AG04450 (cell line): ENCODE measurements at regions not wholly inside any gene's neighbourhood (a gene's known extent, or its start where the extent isn't known, plus 50 kb on each side); places are given as distances from the start of the nearest gene placed in this dataset.

Experiments used
- CTCF ChIA-PET: fragments of 300-600, 350-600 bp; formaldehyde crosslinking; extraction: SDS; loops from one replicate; lab custom pipeline; 2022; ENCODE audit warnings: antibody characterized with exemption, inconsistent platforms; lab: Charles Lee
- POLR2A ChIA-PET: fragments of 350-600 bp; formaldehyde crosslinking; extraction: SDS; loops from one replicate; lab custom pipeline; 2021; ENCODE audit warnings: antibody characterized with exemption, inconsistent platforms; lab: Yijun Ruan, JAX
- DNase-seq: peaks from one replicate; pipeline ENCODE4 v3.0.0-alpha.2; 2011; ENCODE audit warnings: low read depth, low spot score
- H3K27ac ChIP-seq: one replicate; pipeline ENCODE4 v1.5.1; 2012; ENCODE audit warnings: low read depth, low read length, control low read depth
- H3K27me3 ChIP-seq: one replicate; pipeline ENCODE4 v1.6.0; 2012; ENCODE audit warnings: low read length; ENCODE audit not compliant: control insufficient read depth, insufficient read depth
- H3K4me3 ChIP-seq: 2 replicates; pipeline ENCODE4 v1.5.1; 2011; ENCODE audit warnings: mild to moderate bottlenecking, low read depth, low read length, control low read depth
- H3K9me3 ChIP-seq: 2 replicates; pipeline ENCODE4 v1.5.1; 2012; ENCODE audit warnings: low read length; ENCODE audit not compliant: control insufficient read depth, insufficient read depth
- TF ChIP-seq, protein P1 (sequence below): IDR thresholded peaks from 2 replicates; pipeline ENCODE4 v1.5.1; 2011; ENCODE audit warnings: low read depth, low read length, control low read depth, inconsistent platforms

GRCh38 chr16:17988839-17989238 is 347.7 kb downstream of the NPIPA8 start:
- Histone ChIP-seq H3K27me3 (no peaks in the 10 kb centered on the region), H3K4me3 (no peak overlapping the region), H3K9me3 (peaks cover 6% of the 10 kb centered on the region), H3K27ac (no peak overlapping the region)
- ChIA-PET CTCF (no interaction called here), POLR2A (no interaction called here)
- no peak for DNase-seq
- TF ChIP-seq, protein P1, sequence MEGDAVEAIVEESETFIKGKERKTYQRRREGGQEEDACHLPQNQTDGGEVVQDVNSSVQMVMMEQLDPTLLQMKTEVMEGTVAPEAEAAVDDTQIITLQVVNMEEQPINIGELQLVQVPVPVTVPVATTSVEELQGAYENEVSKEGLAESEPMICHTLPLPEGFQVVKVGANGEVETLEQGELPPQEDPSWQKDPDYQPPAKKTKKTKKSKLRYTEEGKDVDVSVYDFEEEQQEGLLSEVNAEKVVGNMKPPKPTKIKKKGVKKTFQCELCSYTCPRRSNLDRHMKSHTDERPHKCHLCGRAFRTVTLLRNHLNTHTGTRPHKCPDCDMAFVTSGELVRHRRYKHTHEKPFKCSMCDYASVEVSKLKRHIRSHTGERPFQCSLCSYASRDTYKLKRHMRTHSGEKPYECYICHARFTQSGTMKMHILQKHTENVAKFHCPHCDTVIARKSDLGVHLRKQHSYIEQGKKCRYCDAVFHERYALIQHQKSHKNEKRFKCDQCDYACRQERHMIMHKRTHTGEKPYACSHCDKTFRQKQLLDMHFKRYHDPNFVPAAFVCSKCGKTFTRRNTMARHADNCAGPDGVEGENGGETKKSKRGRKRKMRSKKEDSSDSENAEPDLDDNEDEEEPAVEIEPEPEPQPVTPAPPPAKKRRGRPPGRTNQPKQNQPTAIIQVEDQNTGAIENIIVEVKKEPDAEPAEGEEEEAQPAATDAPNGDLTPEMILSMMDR: no peak

- DNase-seq: no peak
- no peak overlapping the region for H3K4me3 ChIP-seq
- POLR2A ChIA-PET: no interaction called here
- no peaks in the 10 kb centered on the region for H3K27me3 ChIP-seq
- peaks cover 16% of the 10 kb centered on the region for H3K9me3 ChIP-seq
- CTCF ChIA-PET: no interaction called here
- TF ChIP-seq, protein P1: no peak
- H3K27ac ChIP-seq: no peak overlapping the region
These were observed 349.5 kb downstream of the NPIPA8 start for GRCh38 chr16:17986991-17987390.

- Histone ChIP-seq H3K27me3 (no peaks in the 10 kb centered on the region), H3K4me3 (no peak overlapping the region), H3K27ac (no peak overlapping the region), H3K9me3 (peaks cover 23% of the 10 kb centered on the region)
- no peak for DNase-seq
- ChIA-PET CTCF (no interaction called here), POLR2A (no interaction called here)
- TF ChIP-seq, protein P1: no peak
These were observed 351.7 kb downstream of the NPIPA8 start for GRCh38 chr16:17984810-17985209.

DNA sequence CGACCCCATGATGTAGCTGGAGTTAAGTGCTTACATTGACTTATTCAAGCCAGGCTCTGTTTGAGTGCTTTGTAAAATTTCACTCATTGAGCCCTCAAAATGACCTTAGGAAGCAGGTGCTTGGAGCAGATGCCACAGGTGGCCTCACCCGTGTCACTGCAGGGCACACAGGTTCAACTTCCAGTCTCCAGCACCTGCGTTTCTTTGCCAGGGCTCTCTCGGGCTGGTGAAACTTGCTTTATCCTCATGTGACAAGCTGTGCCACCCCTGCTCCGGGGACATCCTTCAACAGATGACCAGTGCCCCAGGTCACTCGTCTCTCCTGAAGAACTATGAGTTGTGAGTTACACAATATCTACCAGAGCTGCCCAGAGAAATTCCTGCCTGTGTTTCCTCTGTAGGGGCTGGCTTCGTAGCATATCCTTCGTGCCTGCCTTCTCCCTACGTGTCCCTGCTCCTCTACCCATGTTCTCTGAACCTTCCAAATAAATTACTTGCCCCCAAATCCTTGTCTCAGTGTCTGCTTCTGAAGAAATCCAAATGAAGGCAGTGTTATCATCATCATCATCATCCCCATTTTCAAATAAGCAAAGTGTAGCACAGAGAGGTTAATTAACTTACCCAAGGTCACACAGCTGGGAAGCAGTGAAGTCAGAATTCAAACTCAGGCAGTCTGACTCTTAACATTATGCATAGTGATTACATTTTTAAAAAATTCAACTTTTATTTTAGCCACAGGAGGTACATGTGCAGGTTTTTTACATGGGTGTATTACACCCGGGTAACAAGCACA is 352.5 kb downstream of the NPIPA8 start:
- Histone ChIP-seq H3K4me3 (no peak overlapping the region), H3K27me3 (no peaks in the 10 kb centered on the region), H3K9me3 (peaks cover 23% of the 10 kb centered on the region), H3K27ac (no peak overlapping the region)
- TF ChIP-seq, protein P1: no peak
- CTCF ChIA-PET: no interaction called here
- POLR2A ChIA-PET: no interaction called here
- no peak for DNase-seq

DNA sequence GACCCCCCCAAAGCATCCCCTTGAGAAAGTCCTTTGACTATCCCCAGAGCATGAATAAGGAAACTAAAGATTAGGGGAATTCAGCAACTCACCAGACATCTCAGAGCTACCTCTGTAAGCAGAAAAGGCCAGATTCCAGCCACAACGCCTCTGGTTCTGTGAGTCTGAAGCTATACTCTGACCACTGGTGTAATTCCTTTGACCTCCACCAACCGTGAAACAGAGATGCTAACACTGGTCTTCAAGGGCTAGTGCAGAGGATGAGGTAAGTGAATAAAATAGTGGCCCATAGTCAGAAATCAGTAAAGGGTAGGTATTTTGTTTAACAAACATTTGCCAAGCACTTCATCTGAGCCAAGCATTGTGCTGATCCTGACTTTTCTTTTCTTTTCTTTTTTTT is 353.4 kb downstream of the NPIPA8 start:
- CTCF ChIA-PET: no interaction called here
- no peaks in the 10 kb centered on the region for H3K27me3 ChIP-seq
- DNase-seq: no peak
- H3K4me3 ChIP-seq: no peak overlapping the region
- POLR2A ChIA-PET: no interaction called here
- H3K27ac ChIP-seq: no peak overlapping the region
- H3K9me3 ChIP-seq: peaks cover 28% of the 10 kb centered on the region
- TF ChIP-seq, protein P1: no peak
